ENCODE measurements at regions not wholly inside any gene's neighbourhood (a gene's known extent, or its start where the extent isn't known, plus 50 kb on each side); places are given as distances from the start of the nearest gene placed in this dataset.

GRCh38 chr1:170230323-170230722 is 84.6 kb downstream of the NTMT2 start:
- no peak overlapping the region for H3K27ac ChIP-seq
- H3K4me3 ChIP-seq = no peak overlapping the region
- no peaks in the 10 kb centered on the region for H3K4me1 ChIP-seq
- H3K36me3 ChIP-seq = no peaks in the 10 kb centered on the region
- no peaks in the 10 kb centered on the region for H3K9me3 ChIP-seq
- TF ChIP-seq POLR2A (IDR thresholded peaks at IDR 0.05) (no peak), CTCF (IDR thresholded peaks at IDR 0.05) (no peak)
- no peaks in the 10 kb centered on the region for H3K27me3 ChIP-seq
- no peak for DNase-seq

GRCh38 chr1:170231662-170232061 is 85.9 kb downstream of the NTMT2 start:
- Histone ChIP-seq H3K36me3 (no peaks in the 10 kb centered on the region), H3K27me3 (no peaks in the 10 kb centered on the region), H3K9me3 (no peaks in the 10 kb centered on the region), H3K4me1 (no peaks in the 10 kb centered on the region), H3K4me3 (no peak overlapping the region), H3K27ac (no peak overlapping the region)
- no peak for TF ChIP-seq CTCF (IDR thresholded peaks at IDR 0.05)
- TF ChIP-seq POLR2A (IDR thresholded peaks at IDR 0.05) = no peak
- DNase-seq = no peak

GRCh38 chr1:170238704-170239391 is 93.1 kb downstream of the NTMT2 start:
- no peaks in the 10 kb centered on the region for H3K36me3 ChIP-seq
- H3K4me1 ChIP-seq = no peaks in the 10 kb centered on the region
- no peaks in the 10 kb centered on the region for H3K27me3 ChIP-seq
- DNase-seq = no peak
- H3K4me3 ChIP-seq = no peak overlapping the region
- no peaks in the 10 kb centered on the region for H3K9me3 ChIP-seq
- TF ChIP-seq CTCF (IDR thresholded peaks at IDR 0.05) (no peak), POLR2A (IDR thresholded peaks at IDR 0.05) (no peak)
- no peak overlapping the region for H3K27ac ChIP-seq

DNA sequence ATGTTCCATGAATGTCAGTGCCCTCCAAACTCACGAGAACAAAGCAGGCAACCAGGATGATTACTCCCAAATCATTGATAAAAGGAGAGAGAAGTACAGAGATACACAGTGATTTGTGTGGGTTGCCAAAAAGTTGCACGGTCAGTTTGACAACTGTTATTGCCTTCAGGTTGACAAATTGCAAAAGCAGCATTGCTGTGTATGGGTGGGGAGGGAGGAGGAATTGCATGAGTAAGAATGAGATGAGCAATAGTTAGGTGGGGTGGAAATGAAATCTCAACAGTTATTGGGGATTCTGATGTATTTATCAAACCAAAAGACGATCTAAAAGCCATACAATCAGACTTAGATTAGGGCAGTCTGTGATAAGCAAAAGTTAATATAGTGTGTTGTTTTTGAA is 93.7 kb downstream of the NTMT2 start:
- no peak overlapping the region for H3K27ac ChIP-seq
- DNase-seq = no peak
- no peak overlapping the region for H3K4me3 ChIP-seq
- H3K4me1 ChIP-seq = no peaks in the 10 kb centered on the region
- TF ChIP-seq POLR2A (IDR thresholded peaks at IDR 0.05) = no peak
- no peak for TF ChIP-seq CTCF (IDR thresholded peaks at IDR 0.05)
- no peaks in the 10 kb centered on the region for H3K9me3 ChIP-seq
- H3K27me3 ChIP-seq = no peaks in the 10 kb centered on the region
- H3K36me3 ChIP-seq = no peaks in the 10 kb centered on the region

DNA sequence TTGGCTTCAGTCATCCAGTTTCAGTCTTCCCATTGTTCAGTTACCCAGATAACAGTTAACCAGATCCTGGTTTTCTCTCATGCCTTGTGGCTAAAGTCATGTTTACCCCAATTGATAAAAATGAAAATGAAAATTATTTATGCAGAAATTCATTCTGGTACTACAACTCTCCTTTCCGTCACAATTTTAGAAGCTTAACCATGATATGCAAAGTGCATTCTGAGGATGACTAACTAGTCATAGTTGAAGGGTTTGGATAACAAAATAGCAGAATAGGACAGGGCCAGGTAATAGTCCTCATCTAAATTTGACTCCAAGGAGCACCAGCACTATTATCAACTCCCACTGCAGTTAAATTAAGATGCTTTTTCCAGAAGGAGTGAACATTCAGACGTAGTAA is 94.7 kb downstream of the NTMT2 start:
- Histone ChIP-seq H3K27ac (no peak overlapping the region), H3K27me3 (no peaks in the 10 kb centered on the region), H3K9me3 (no peaks in the 10 kb centered on the region), H3K4me3 (no peak overlapping the region), H3K36me3 (no peaks in the 10 kb centered on the region), H3K4me1 (no peaks in the 10 kb centered on the region)
- no peak for TF ChIP-seq CTCF (IDR thresholded peaks at IDR 0.05)
- TF ChIP-seq POLR2A (IDR thresholded peaks at IDR 0.05) = no peak
- no peak for DNase-seq

Data from Peyer's patch (tissue), 4 donors.